ENCODE measurements at regions not wholly inside any gene's neighbourhood (a gene's known extent, or its start where the extent isn't known, plus 50 kb on each side); places are given as distances from the start of the nearest gene placed in this dataset.

GRCh38 chr14:76589246-76589645 lies 172.0 kb upstream of the VASH1 start:
- TF ChIP-seq CTCF (IDR thresholded peaks at IDR 0.05; ENCODE audit: low read length) (no peak), EZH2 (optimal IDR thresholded peaks at IDR 0.05; ENCODE audit: low read depth, low read length) (no peak)

All from MM.1S (cell line).